ENCODE measurements at regions not wholly inside any gene's neighbourhood (a gene's known extent, or its start where the extent isn't known, plus 50 kb on each side); places are given as distances from the start of the nearest gene placed in this dataset.

DNA sequence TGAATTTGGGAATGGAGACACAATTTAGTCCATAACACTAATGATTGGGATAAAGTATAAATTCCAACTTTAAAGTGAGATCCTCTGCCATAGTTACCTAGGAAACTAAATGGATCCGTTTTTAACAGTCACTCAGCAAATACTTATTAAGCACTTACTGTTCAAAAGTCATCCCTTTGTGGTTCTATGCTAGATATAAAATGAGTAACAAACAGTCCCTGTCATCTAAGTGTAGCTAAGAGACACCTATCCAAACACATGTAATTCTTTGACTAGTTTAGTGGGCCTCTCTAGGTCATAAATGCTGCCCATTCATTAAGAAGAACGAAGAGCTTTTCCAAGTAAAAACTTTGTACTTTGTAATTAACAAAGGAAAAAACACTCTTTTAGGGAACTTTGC is 244.2 kb upstream of the CDIN1 start:
- TF ChIP-seq, protein P1, sequence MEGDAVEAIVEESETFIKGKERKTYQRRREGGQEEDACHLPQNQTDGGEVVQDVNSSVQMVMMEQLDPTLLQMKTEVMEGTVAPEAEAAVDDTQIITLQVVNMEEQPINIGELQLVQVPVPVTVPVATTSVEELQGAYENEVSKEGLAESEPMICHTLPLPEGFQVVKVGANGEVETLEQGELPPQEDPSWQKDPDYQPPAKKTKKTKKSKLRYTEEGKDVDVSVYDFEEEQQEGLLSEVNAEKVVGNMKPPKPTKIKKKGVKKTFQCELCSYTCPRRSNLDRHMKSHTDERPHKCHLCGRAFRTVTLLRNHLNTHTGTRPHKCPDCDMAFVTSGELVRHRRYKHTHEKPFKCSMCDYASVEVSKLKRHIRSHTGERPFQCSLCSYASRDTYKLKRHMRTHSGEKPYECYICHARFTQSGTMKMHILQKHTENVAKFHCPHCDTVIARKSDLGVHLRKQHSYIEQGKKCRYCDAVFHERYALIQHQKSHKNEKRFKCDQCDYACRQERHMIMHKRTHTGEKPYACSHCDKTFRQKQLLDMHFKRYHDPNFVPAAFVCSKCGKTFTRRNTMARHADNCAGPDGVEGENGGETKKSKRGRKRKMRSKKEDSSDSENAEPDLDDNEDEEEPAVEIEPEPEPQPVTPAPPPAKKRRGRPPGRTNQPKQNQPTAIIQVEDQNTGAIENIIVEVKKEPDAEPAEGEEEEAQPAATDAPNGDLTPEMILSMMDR (IDR thresholded peaks at IDR 0.05) = no peak
- TF ChIP-seq POLR2A (IDR thresholded peaks at IDR 0.05) (no peak), POLR2AphosphoS5 (IDR thresholded peaks at IDR 0.05) (no peak)

All from prostate gland (tissue), 2 donors.